ENCODE measurements at regions not wholly inside any gene's neighbourhood (a gene's known extent, or its start where the extent isn't known, plus 50 kb on each side); places are given as distances from the start of the nearest gene placed in this dataset.

- Histone ChIP-seq H2BK5ac (ENCODE audit: insufficient read length, low read length) (no peak overlapping the region), H2BK120ac (ENCODE audit: low read depth, low read length, poor library complexity, severe bottlenecking) (no peak overlapping the region), H3K23me2 (ENCODE audit: insufficient read length, low read depth, low read length, poor library complexity, severe bottlenecking) (no peaks in the 10 kb centered on the region), H4K20me1 (ENCODE audit: control insufficient read depth, insufficient read depth, insufficient read length) (no peaks in the 10 kb centered on the region), H3K18ac (ENCODE audit: insufficient read length, low read depth, low read length) (no peak overlapping the region), H2AK5ac (ENCODE audit: insufficient read length, low read length) (no peak overlapping the region), H3K79me2 (ENCODE audit: insufficient read depth, low read length) (no peaks in the 10 kb centered on the region), H3K27me3 (ENCODE audit: insufficient read depth, low read length) (no peaks in the 10 kb centered on the region), H2BK20ac (ENCODE audit: low read depth, low read length, poor library complexity, severe bottlenecking) (no peak overlapping the region), H3T11ph (ENCODE audit: low read length) (no peak overlapping the region), H2AFZ (ENCODE audit: low read length) (no peak overlapping the region), H3K9me3 (ENCODE audit: control insufficient read depth, low read depth, low read length) (no peaks in the 10 kb centered on the region), H3K14ac (ENCODE audit: insufficient read depth, low read length) (no peak overlapping the region), H3K9ac (ENCODE audit: extremely low read depth, insufficient read length, low read length) (no peak overlapping the region), H2BK15ac (ENCODE audit: low read depth, low read length) (no peak overlapping the region), H2BK12ac (ENCODE audit: insufficient read length, low read depth, low read length) (no peak overlapping the region), H3K27ac (ENCODE audit: insufficient read length, low read depth, low read length) (no peak overlapping the region), H3K4me1 (ENCODE audit: insufficient read depth, low read length) (no peaks in the 10 kb centered on the region), H4K91ac (ENCODE audit: insufficient read length, low read depth, low read length) (no peak overlapping the region), H3K56ac (ENCODE audit: insufficient read length, low read depth, low read length) (no peak overlapping the region), H3K23ac (ENCODE audit: insufficient read length, low read depth, low read length) (no peak overlapping the region), H4K5ac (ENCODE audit: insufficient read length, low read depth, low read length) (no peak overlapping the region), H3K4me2 (ENCODE audit: insufficient read depth, insufficient read length, low read length) (no peak overlapping the region), H3K79me1 (ENCODE audit: insufficient read depth, low read depth, low read length, poor library complexity, severe bottlenecking) (no peaks in the 10 kb centered on the region), H3K4ac (ENCODE audit: low read depth, low read length) (no peak overlapping the region), H4K8ac (replicated peaks; ENCODE audit: insufficient read length, low read depth, low read length) (no peak overlapping the region)
- Mint-ChIP-seq H3K36me3 (ENCODE audit: insufficient read depth in 1 of 3, low read depth in 3 of 3) (no peaks in the 10 kb centered on the region), H3K9me3 (no peaks in the 10 kb centered on the region), H3K27ac (no peak overlapping the region), H3K4me3 (no peak overlapping the region), H3K27me3 (ENCODE audit: low read depth) (peaks cover 2% of the 10 kb centered on the region; the same call in 1 of the 2 replicates), H3K4me1 (peaks cover 2% of the 10 kb centered on the region in 2 experiments; a peak in 1 of 4 replicates)
- no CpG with 5 or more reads among the region's 4 CpGs for WGBS (ENCODE audit: extremely low coverage, insufficient read length, low lambda C conversion rate)
- DNase-seq: no peak
- no peak for TF ChIP-seq CTCF (conservative IDR thresholded peaks at IDR 0.05)
Observed at GRCh38 chr7:97635622-97636021, 96.3 kb upstream of the TAC1 start.
